H1 (cell line): ENCODE measurements at regions not wholly inside any gene's neighbourhood (a gene's known extent, or its start where the extent isn't known, plus 50 kb on each side); places are given as distances from the start of the nearest gene placed in this dataset.

Source experiments
- BRCA1 ChIP-seq: IDR thresholded peaks from 2 replicates; pipeline ENCODE4 v1.6.1; 2012; ENCODE audit warnings: low read depth, low read length, improper control_type of control experiment
- CTCF ChIP-seq, 3 experiments: IDR thresholded peaks; 1 replicate in 2 of 3; 2 replicates in 1 of 3; pipeline versions ENCODE4 v1.5.1 to v1.6.1; 2011; ENCODE audit warnings: low read length in 3 of 3, mild to moderate bottlenecking in 3 of 3, inconsistent platforms in 2 of 3, low read depth in 1 of 3, moderate library complexity in 1 of 3; ENCODE audit not compliant: insufficient read depth in 1 of 3; ENCODE audit errors: control extremely low read depth in 1 of 3
- EP300 ChIP-seq, 2 experiments: IDR thresholded peaks; 1 replicate in 1 of 2; 2 replicates in 1 of 2; pipeline ENCODE4 v1.6.1; 2011 to 2012; ENCODE audit warnings: low read depth in 2 of 2, low read length in 2 of 2, mild to moderate bottlenecking in 2 of 2, borderline replicate concordance in 1 of 2, inconsistent platforms in 1 of 2, moderate library complexity in 1 of 2
- EZH2 ChIP-seq: fragments of 200-600 bp; sonication (generic); IDR thresholded peaks from 2 replicates; pipeline ENCODE4 v1.7.1; 2012; ENCODE audit warnings: low read depth, mild to moderate bottlenecking, moderate library complexity, low read length, inconsistent platforms; ENCODE audit not compliant: severe bottlenecking
- HDAC2 ChIP-seq, 2 experiments: fragments of 300-600 bp in 1 of 2; sonication (generic) in 1 of 2; IDR thresholded peaks; 2 replicates each; pipeline ENCODE4 v1.6.1; 2011 to 2012; ENCODE audit warnings: low read depth in 2 of 2, low read length in 2 of 2, mild to moderate bottlenecking in 2 of 2, moderate library complexity in 2 of 2, borderline replicate concordance in 1 of 2, inconsistent platforms in 1 of 2
- KDM5A ChIP-seq: fragments of 200-600 bp; IDR thresholded peaks from 2 replicates; pipeline ENCODE4 v1.7.1; 2012; ENCODE audit warnings: mild to moderate bottlenecking, low read length, inconsistent platforms, mixed read lengths
- MAX ChIP-seq: IDR thresholded peaks from 2 replicates; pipeline ENCODE4 v1.6.1; 2012; ENCODE audit warnings: inconsistent platforms
- POLR2AphosphoS5 ChIP-seq: IDR thresholded peaks from 2 replicates; pipeline ENCODE4 v1.6.1; 2011; ENCODE audit warnings: low read depth, low read length

- TF ChIP-seq EP300 (IDR thresholded peaks at IDR 0.05; ENCODE audit: borderline replicate concordance in 1 of 2, low read depth in 2 of 2, low read length in 2 of 2) (no peak), CTCF (IDR thresholded peaks at IDR 0.05; ENCODE audit: control extremely low read depth in 1 of 3, insufficient read depth in 1 of 3, low read depth in 1 of 3, low read length in 3 of 3) (no peak), POLR2AphosphoS5 (no peak), MAX (no peak), EZH2 (no peak), BRCA1 (no peak), KDM5A (no peak), HDAC2 (IDR thresholded peaks at IDR 0.05; ENCODE audit: borderline replicate concordance in 1 of 2, low read depth in 2 of 2, low read length in 2 of 2) (no peak)
Observed at GRCh38 chr2:8574196-8575037, 107.4 kb upstream of the ID2 start.
